HepG2 (cell line): ENCODE measurements at regions not wholly inside any gene's neighbourhood (a gene's known extent, or its start where the extent isn't known, plus 50 kb on each side); places are given as distances from the start of the nearest gene placed in this dataset.

Source experiments
- DPF2 ChIP-seq: sonication (generic); formaldehyde crosslinking; IDR thresholded peaks from 2 replicates; pipeline ENCODE4 v1.4.0; 2020; ENCODE audit warnings: mild to moderate bottlenecking, low read depth, missing genetic modification reagents, borderline replicate concordance
- EP300 ChIP-seq, 3 experiments: sonication (generic) in 1 of 3; formaldehyde crosslinking in 1 of 3; IDR thresholded peaks; 2 replicates each; pipeline versions ENCODE4 v1.5.1 to v1.6.1; 2011 to 2020; ENCODE audit warnings: low read depth in 2 of 3, low read length in 2 of 3, borderline replicate concordance in 1 of 3, improper control_type of control experiment in 1 of 3, mild to moderate bottlenecking in 1 of 3, missing genetic modification reagents in 1 of 3, moderate library complexity in 1 of 3
- FOXO1 ChIP-seq: sonication (generic); formaldehyde crosslinking; IDR thresholded peaks from 2 replicates; pipeline ENCODE4 v1.4.0; 2020; ENCODE audit warnings: missing genetic modification reagents
- GTF3A ChIP-seq: sonication (generic); formaldehyde crosslinking; conservative IDR thresholded peaks from 2 replicates; pipeline ENCODE4 v1.4.0; 2020; ENCODE audit warnings: mild to moderate bottlenecking, missing genetic modification reagents
- HOMEZ ChIP-seq: IDR thresholded peaks from 2 replicates; pipeline ENCODE4 v1.6.1; 2016; ENCODE audit warnings: low read depth
- HOXA3 ChIP-seq: sonication (generic); formaldehyde crosslinking; IDR thresholded peaks from 2 replicates; pipeline ENCODE4 v1.5.0; 2020; ENCODE audit warnings: missing genetic modification reagents
- MATR3 ChIP-seq: sonication (generic); formaldehyde crosslinking; IDR thresholded peaks from 2 replicates; pipeline ENCODE4 v1.4.0; 2020; ENCODE audit warnings: missing genetic modification reagents
- NR2C2 ChIP-seq: sonication (generic); formaldehyde crosslinking; IDR thresholded peaks from 2 replicates; pipeline ENCODE4 v1.4.0; 2020; ENCODE audit warnings: missing genetic modification reagents, mild to moderate bottlenecking, moderate library complexity, borderline replicate concordance
- PHF8 ChIP-seq: sonication (generic); formaldehyde crosslinking; IDR thresholded peaks from 2 replicates; pipeline ENCODE4 v1.5.0; 2020; ENCODE audit warnings: missing genetic modification reagents
- PITX1 ChIP-seq: sonication (generic); formaldehyde crosslinking; IDR thresholded peaks from 2 replicates; pipeline ENCODE4 v1.5.1; 2020; ENCODE audit warnings: mild to moderate bottlenecking, missing genetic modification reagents
- PRDM4 ChIP-seq: sonication (generic); formaldehyde crosslinking; IDR thresholded peaks from 2 replicates; pipeline ENCODE4 v1.9.0; 2021; ENCODE audit warnings: missing genetic modification reagents, borderline replicate concordance
- RCOR2 ChIP-seq: IDR thresholded peaks from 2 replicates; pipeline ENCODE4 v1.6.1; 2016; ENCODE audit warnings: missing biosample characterization, missing genetic modification reagents
- SP4 ChIP-seq: sonication (generic); formaldehyde crosslinking; IDR thresholded peaks from 2 replicates; pipeline ENCODE4 v1.8.1; 2023; ENCODE audit warnings: mild to moderate bottlenecking, missing genetic modification reagents
- YEATS4 ChIP-seq: sonication (generic); formaldehyde crosslinking; IDR thresholded peaks from 2 replicates; pipeline ENCODE4 v1.4.0; 2020; ENCODE audit warnings: missing genetic modification reagents, borderline replicate concordance
- ZNF264 ChIP-seq: sonication (generic); formaldehyde crosslinking; IDR thresholded peaks from 2 replicates; pipeline ENCODE4 v1.4.0; 2020; ENCODE audit warnings: missing genetic modification reagents
- ZNF414 ChIP-seq: sonication (generic); formaldehyde crosslinking; IDR thresholded peaks from 2 replicates; pipeline ENCODE4 v1.5.0; 2020; ENCODE audit warnings: missing genetic modification reagents
- TF ChIP-seq, protein P1 (sequence below): sonication (generic); formaldehyde crosslinking; conservative IDR thresholded peaks from 2 replicates; pipeline ENCODE4 v1.8.0; 2022; ENCODE audit warnings: missing genetic modification reagents
- TF ChIP-seq, protein P2 (sequence below): sonication (generic); formaldehyde crosslinking; IDR thresholded peaks from 2 replicates; pipeline ENCODE4 v1.8.0; 2022; ENCODE audit warnings: missing genetic modification reagents, low read depth, mild to moderate bottlenecking, borderline replicate concordance
- TF ChIP-seq, protein P3 (sequence below): sonication (generic); formaldehyde crosslinking; IDR thresholded peaks from 2 replicates; pipeline ENCODE4 v1.5.1; 2020; ENCODE audit warnings: missing genetic modification reagents, mild to moderate bottlenecking, borderline replicate concordance

GRCh38 chr7:13021566-13022300, 334.3 kb downstream of the ARL4A start (continued):
- no peak for TF ChIP-seq DPF2 (CRISPR knock-in tag)
- no peak for TF ChIP-seq YEATS4
- no peak for TF ChIP-seq MATR3
- TF ChIP-seq FOXO1 (CRISPR knock-in tag), result no peak
- no peak for TF ChIP-seq ZNF264 (CRISPR knock-in tag)
- no peak for TF ChIP-seq PHF8
- TF ChIP-seq HOXA3 (CRISPR knock-in tag), result no peak
- no peak for TF ChIP-seq PITX1
- TF ChIP-seq PRDM4 (CRISPR knock-in tag), result no peak
- TF ChIP-seq SP4, result no peak
- TF ChIP-seq HOMEZ (CRISPR knock-in tag), result peak; percentile 88
- TF ChIP-seq RCOR2 (CRISPR knock-in tag), result no peak
- TF ChIP-seq, protein P1, sequence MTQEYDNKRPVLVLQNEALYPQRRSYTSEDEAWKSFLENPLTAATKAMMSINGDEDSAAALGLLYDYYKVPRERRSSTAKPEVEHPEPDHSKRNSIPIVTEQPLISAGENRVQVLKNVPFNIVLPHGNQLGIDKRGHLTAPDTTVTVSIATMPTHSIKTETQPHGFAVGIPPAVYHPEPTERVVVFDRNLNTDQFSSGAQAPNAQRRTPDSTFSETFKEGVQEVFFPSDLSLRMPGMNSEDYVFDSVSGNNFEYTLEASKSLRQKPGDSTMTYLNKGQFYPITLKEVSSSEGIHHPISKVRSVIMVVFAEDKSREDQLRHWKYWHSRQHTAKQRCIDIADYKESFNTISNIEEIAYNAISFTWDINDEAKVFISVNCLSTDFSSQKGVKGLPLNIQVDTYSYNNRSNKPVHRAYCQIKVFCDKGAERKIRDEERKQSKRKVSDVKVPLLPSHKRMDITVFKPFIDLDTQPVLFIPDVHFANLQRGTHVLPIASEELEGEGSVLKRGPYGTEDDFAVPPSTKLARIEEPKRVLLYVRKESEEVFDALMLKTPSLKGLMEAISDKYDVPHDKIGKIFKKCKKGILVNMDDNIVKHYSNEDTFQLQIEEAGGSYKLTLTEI (CRISPR knock-in tag), result no peak
- TF ChIP-seq EP300 (IDR thresholded peaks at IDR 0.05; ENCODE audit: low read depth in 2 of 2, low read length in 2 of 2), result peak in 1 of 2 experiments; percentile 56; a peak in 1 of 4 replicates
- no peak for TF ChIP-seq EP300 (CRISPR knock-in tag; IDR thresholded peaks at IDR 0.05; ENCODE audit: borderline replicate concordance)
- TF ChIP-seq NR2C2 (CRISPR knock-in tag), result no peak
- TF ChIP-seq, protein P2, sequence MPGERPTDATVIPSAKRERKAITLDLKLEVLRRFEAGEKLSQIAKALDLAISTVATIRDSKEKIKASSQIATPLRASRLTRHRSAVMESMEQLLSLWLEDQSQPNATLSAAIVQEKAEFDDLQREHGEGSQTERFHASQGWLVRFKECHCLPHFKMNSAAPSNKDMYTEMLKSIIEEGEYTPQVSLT (CRISPR knock-in tag), result no peak
- no peak for TF ChIP-seq ZNF414
- TF ChIP-seq GTF3A (CRISPR knock-in tag), result no peak
- TF ChIP-seq, protein P3, sequence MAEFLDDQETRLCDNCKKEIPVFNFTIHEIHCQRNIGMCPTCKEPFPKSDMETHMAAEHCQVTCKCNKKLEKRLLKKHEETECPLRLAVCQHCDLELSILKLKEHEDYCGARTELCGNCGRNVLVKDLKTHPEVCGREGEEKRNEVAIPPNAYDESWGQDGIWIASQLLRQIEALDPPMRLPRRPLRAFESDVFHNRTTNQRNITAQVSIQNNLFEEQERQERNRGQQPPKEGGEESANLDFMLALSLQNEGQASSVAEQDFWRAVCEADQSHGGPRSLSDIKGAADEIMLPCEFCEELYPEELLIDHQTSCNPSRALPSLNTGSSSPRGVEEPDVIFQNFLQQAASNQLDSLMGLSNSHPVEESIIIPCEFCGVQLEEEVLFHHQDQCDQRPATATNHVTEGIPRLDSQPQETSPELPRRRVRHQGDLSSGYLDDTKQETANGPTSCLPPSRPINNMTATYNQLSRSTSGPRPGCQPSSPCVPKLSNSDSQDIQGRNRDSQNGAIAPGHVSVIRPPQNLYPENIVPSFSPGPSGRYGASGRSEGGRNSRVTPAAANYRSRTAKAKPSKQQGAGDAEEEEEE (CRISPR knock-in tag), result no peak
